Ovary (tissue), 3 donors: ENCODE measurements at regions not wholly inside any gene's neighbourhood (a gene's known extent, or its start where the extent isn't known, plus 50 kb on each side); places are given as distances from the start of the nearest gene placed in this dataset.

Experiments used
- CTCF ChIP-seq, 3 donors: fragments of 450-650 bp in 2 of 3; fragments of 200-600 bp in 1 of 3; IDR thresholded peaks; one replicate each; pipeline versions ENCODE4 v1.5.1 to v1.8.0; 2016 to 2022; ENCODE audit warnings: antibody characterized with exemption in 3 of 3, mild to moderate bottlenecking in 1 of 3
- EP300 ChIP-seq: sonication (generic); formaldehyde crosslinking; IDR thresholded peaks from one replicate; pipeline ENCODE4 v1.6.1; 2017; ENCODE audit warnings: antibody characterized with exemption
- POLR2A ChIP-seq: fragments of 450-650 bp; IDR thresholded peaks from one replicate; pipeline ENCODE4 v1.6.1; 2017; ENCODE audit warnings: antibody characterized with exemption, mild to moderate bottlenecking, moderate library complexity
- donor health status: DM: no; HTN: no; CAD: no.

- TF ChIP-seq CTCF (IDR thresholded peaks at IDR 0.05) (no peak), POLR2A (no peak), EP300 (no peak)
Observed at GRCh38 chr4:27360790-27361267, 500.2 kb downstream of the STIM2 start.
